Body of pancreas (tissue), 4 donors: ENCODE measurements at regions not wholly inside any gene's neighbourhood (a gene's known extent, or its start where the extent isn't known, plus 50 kb on each side); places are given as distances from the start of the nearest gene placed in this dataset.

Experiments used
- POLR2A ChIP-seq, 3 donors: fragments of 450-650 bp; IDR thresholded peaks; one replicate each; pipeline ENCODE4 v1.6.1; 2016; ENCODE audit warnings: antibody characterized with exemption in 3 of 3, mild to moderate bottlenecking in 2 of 3
- TF ChIP-seq, protein P1 (sequence below), 7 experiments: fragments of 450-650 bp in 4 of 7; fragments of 200-600 bp in 3 of 7; sonication (generic) in 3 of 7; IDR thresholded peaks; one replicate each; pipeline ENCODE4 v1.5.1; 2016 to 2019; ENCODE audit warnings: antibody characterized with exemption in 7 of 7

DNA sequence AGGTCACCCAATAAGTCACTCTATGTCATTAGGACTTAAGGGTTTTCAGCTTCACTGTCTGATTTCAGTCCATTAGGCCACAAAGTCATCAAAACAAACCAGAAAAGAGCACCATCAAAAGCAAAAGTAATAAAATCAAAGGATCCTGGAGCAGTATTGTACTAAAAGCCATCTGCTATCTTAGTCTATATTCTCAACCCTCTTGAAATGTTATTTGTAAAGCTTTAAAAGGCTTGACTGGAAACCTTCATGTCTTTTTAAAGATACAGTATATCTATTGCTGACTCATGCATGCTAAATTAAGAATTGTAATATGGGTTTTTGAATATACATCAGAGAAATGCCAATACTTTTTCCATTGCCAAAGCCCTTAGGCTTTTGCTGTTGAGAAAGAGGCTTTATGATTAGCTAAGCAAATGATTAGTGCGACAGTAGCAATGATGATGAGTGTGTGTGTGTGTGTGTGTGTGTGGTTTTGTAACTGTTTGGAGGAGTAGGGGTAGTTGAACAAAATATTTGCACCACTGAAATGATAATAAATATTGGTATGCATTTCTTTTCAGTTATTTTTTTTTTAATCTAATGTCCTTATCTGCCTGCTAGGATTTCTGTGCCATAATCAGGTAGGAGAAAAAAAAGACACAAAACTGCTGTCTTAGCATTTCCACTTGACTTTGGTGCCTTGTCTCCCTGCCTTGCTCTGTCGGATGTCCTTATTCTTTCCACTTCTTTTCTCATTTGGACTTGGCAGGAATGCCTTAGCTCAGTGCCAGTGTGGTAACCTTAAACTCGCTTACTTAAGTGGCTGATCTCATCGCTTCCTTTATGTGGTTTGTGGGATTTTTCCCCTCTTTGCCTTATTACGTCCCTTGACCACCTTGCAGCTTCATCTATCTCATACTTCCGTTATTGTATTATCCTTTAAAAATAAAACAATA is 119.7 kb downstream of the PCDH7 start:
- TF ChIP-seq POLR2A (IDR thresholded peaks at IDR 0.05) = no peak
- TF ChIP-seq, protein P1, sequence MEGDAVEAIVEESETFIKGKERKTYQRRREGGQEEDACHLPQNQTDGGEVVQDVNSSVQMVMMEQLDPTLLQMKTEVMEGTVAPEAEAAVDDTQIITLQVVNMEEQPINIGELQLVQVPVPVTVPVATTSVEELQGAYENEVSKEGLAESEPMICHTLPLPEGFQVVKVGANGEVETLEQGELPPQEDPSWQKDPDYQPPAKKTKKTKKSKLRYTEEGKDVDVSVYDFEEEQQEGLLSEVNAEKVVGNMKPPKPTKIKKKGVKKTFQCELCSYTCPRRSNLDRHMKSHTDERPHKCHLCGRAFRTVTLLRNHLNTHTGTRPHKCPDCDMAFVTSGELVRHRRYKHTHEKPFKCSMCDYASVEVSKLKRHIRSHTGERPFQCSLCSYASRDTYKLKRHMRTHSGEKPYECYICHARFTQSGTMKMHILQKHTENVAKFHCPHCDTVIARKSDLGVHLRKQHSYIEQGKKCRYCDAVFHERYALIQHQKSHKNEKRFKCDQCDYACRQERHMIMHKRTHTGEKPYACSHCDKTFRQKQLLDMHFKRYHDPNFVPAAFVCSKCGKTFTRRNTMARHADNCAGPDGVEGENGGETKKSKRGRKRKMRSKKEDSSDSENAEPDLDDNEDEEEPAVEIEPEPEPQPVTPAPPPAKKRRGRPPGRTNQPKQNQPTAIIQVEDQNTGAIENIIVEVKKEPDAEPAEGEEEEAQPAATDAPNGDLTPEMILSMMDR (IDR thresholded peaks at IDR 0.05) = no peak
